Adipocyte (in vitro differentiated cells): ENCODE measurements at regions not wholly inside any gene's neighbourhood (a gene's known extent, or its start where the extent isn't known, plus 50 kb on each side); places are given as distances from the start of the nearest gene placed in this dataset.

Source experiments
- DNase-seq: peaks from one replicate; pipeline ENCODE4 v3.0.0-alpha.2; 2015; ENCODE audit warnings: low read depth
- H3K27me3 ChIP-seq: replicated peaks from 2 replicates; pipeline ENCODE4 v1.7.0; 2013; ENCODE audit warnings: mild to moderate bottlenecking, low read length, moderate library complexity; ENCODE audit not compliant: control insufficient read depth, insufficient read depth
- H3K36me3 ChIP-seq: 2 replicates; pipeline ENCODE4 v1.7.0; 2013; ENCODE audit warnings: low read length, mild to moderate bottlenecking, moderate library complexity; ENCODE audit not compliant: control insufficient read depth, insufficient read depth, severe bottlenecking
- H3K4me1 ChIP-seq: 2 replicates; pipeline ENCODE4 v1.7.0; 2013; ENCODE audit warnings: mild to moderate bottlenecking, low read length, moderate library complexity; ENCODE audit not compliant: control insufficient read depth, insufficient read depth
- H3K4me3 ChIP-seq: 2 replicates; pipeline ENCODE4 v1.7.0; 2013; ENCODE audit warnings: mild to moderate bottlenecking, low read length, moderate library complexity
- H3K9ac ChIP-seq: 2 replicates; pipeline ENCODE4 v1.7.0; 2013; ENCODE audit warnings: mild to moderate bottlenecking, low read length, moderate library complexity
- H3K9me3 ChIP-seq: 2 replicates; pipeline ENCODE4 v1.7.0; 2013; ENCODE audit warnings: mild to moderate bottlenecking, low read length, moderate library complexity; ENCODE audit not compliant: control insufficient read depth

GRCh38 chr2:187136646-187137045, 287.7 kb upstream of the ZSWIM2 start:
- Histone ChIP-seq H3K9ac (no peak overlapping the region), H3K4me3 (no peak overlapping the region), H3K27me3 (no peaks in the 10 kb centered on the region), H3K9me3 (no peaks in the 10 kb centered on the region), H3K36me3 (no peaks in the 10 kb centered on the region), H3K4me1 (no peaks in the 10 kb centered on the region)
- DNase-seq: no peak

- Histone ChIP-seq H3K27me3 (no peaks in the 10 kb centered on the region), H3K4me1 (no peaks in the 10 kb centered on the region)
These were observed 285.3 kb upstream of the ZSWIM2 start for GRCh38 chr2:187134306-187134705.

GRCh38 chr2:187129868-187130267, 280.9 kb upstream of the ZSWIM2 start:
- no peak for DNase-seq
- Histone ChIP-seq H3K4me1 (no peaks in the 10 kb centered on the region), H3K36me3 (no peaks in the 10 kb centered on the region), H3K9ac (no peak overlapping the region), H3K4me3 (no peak overlapping the region), H3K9me3 (no peaks in the 10 kb centered on the region), H3K27me3 (no peaks in the 10 kb centered on the region)

More at GRCh38 chr2:187134306-187134705, 285.3 kb upstream of the ZSWIM2 start:
- Histone ChIP-seq H3K9me3 (no peaks in the 10 kb centered on the region), H3K9ac (no peak overlapping the region), H3K36me3 (no peaks in the 10 kb centered on the region), H3K4me3 (no peak overlapping the region)
- DNase-seq: no peak

- Histone ChIP-seq H3K9ac (no peak overlapping the region), H3K4me1 (no peaks in the 10 kb centered on the region), H3K27me3 (no peaks in the 10 kb centered on the region), H3K9me3 (no peaks in the 10 kb centered on the region), H3K36me3 (no peaks in the 10 kb centered on the region), H3K4me3 (no peak overlapping the region)
- no peak for DNase-seq
These were observed 280.3 kb upstream of the ZSWIM2 start for GRCh38 chr2:187129306-187129705.

GRCh38 chr2:187126247-187127005, 277.5 kb upstream of the ZSWIM2 start:
- no peaks in the 10 kb centered on the region for H3K36me3 ChIP-seq
- no peaks in the 10 kb centered on the region for H3K4me1 ChIP-seq
- H3K9me3 ChIP-seq: no peaks in the 10 kb centered on the region
- H3K4me3 ChIP-seq: no peak overlapping the region
- no peak overlapping the region for H3K9ac ChIP-seq
- H3K27me3 ChIP-seq: no peaks in the 10 kb centered on the region
- DNase-seq: no peak

GRCh38 chr2:187125318-187125717, 276.3 kb upstream of the ZSWIM2 start:
- no peak for DNase-seq
- Histone ChIP-seq H3K4me1 (no peaks in the 10 kb centered on the region), H3K36me3 (no peaks in the 10 kb centered on the region), H3K4me3 (no peak overlapping the region), H3K9ac (no peak overlapping the region), H3K9me3 (no peaks in the 10 kb centered on the region), H3K27me3 (no peaks in the 10 kb centered on the region)

- no peak for DNase-seq
- no peaks in the 10 kb centered on the region for H3K9me3 ChIP-seq
- H3K9ac ChIP-seq: no peak overlapping the region
- no peaks in the 10 kb centered on the region for H3K27me3 ChIP-seq
- no peak overlapping the region for H3K4me3 ChIP-seq
- H3K4me1 ChIP-seq: no peaks in the 10 kb centered on the region
- H3K36me3 ChIP-seq: no peaks in the 10 kb centered on the region
These were observed 275.6 kb upstream of the ZSWIM2 start for GRCh38 chr2:187124529-187124928.

GRCh38 chr2:187118331-187119099, 269.5 kb upstream of the ZSWIM2 start:
- Histone ChIP-seq H3K27me3 (no peaks in the 10 kb centered on the region), H3K4me1 (no peaks in the 10 kb centered on the region), H3K4me3 (no peak overlapping the region), H3K9me3 (no peaks in the 10 kb centered on the region), H3K36me3 (no peaks in the 10 kb centered on the region), H3K9ac (no peak overlapping the region)
- DNase-seq: no peak

- Histone ChIP-seq H3K36me3 (no peaks in the 10 kb centered on the region), H3K27me3 (no peaks in the 10 kb centered on the region), H3K9ac (no peak overlapping the region), H3K9me3 (no peaks in the 10 kb centered on the region), H3K4me1 (no peaks in the 10 kb centered on the region), H3K4me3 (no peak overlapping the region)
- DNase-seq: peak; percentile 32
These were observed 268.5 kb upstream of the ZSWIM2 start for GRCh38 chr2:187117483-187117882.

- H3K9ac ChIP-seq: no peak overlapping the region
- no peaks in the 10 kb centered on the region for H3K4me1 ChIP-seq
- no peak for DNase-seq
- H3K36me3 ChIP-seq: no peaks in the 10 kb centered on the region
- no peaks in the 10 kb centered on the region for H3K9me3 ChIP-seq
- no peaks in the 10 kb centered on the region for H3K27me3 ChIP-seq
- H3K4me3 ChIP-seq: no peak overlapping the region
These were observed 266.7 kb upstream of the ZSWIM2 start for GRCh38 chr2:187115627-187116026.

GRCh38 chr2:187107001-187107400, 258.0 kb upstream of the ZSWIM2 start:
- no peaks in the 10 kb centered on the region for H3K9me3 ChIP-seq
- H3K36me3 ChIP-seq: no peaks in the 10 kb centered on the region
- H3K27me3 ChIP-seq: no peaks in the 10 kb centered on the region
- H3K9ac ChIP-seq: no peak overlapping the region
- DNase-seq: no peak
- no peak overlapping the region for H3K4me3 ChIP-seq
- peaks cover 7% of the 10 kb centered on the region for H3K4me1 ChIP-seq
